ENCODE measurements at regions not wholly inside any gene's neighbourhood (a gene's known extent, or its start where the extent isn't known, plus 50 kb on each side); places are given as distances from the start of the nearest gene placed in this dataset.

- TF ChIP-seq CTCF (IDR thresholded peaks at IDR 0.05 in 4 of 5, conservative IDR thresholded peaks at IDR 0.05 in 1 of 5) (no peak), POLR2A (IDR thresholded peaks at IDR 0.05) (no peak)
These were observed 300.5 kb downstream of the SLCO4C1 start for GRCh38 chr5:101995585-101995984.
